Smooth muscle cell (in vitro differentiated cells): ENCODE measurements at regions not wholly inside any gene's neighbourhood (a gene's known extent, or its start where the extent isn't known, plus 50 kb on each side); places are given as distances from the start of the nearest gene placed in this dataset.
"Not testable (repeated sequence)": the region's sequence is repeated elsewhere in the genome, so short reads cannot be mapped to it uniquely, and the experiment has no call there.

Experiments used
- DNase-seq: peaks from one replicate; lab custom pipeline; 2025; ENCODE audit not compliant: unreplicated experiment; lab: John Stamatoyannopoulos, UW
- H2AFZ ChIP-seq: fragments of 200-600 bp; sonication (generic); 2 replicates; pipeline ENCODE4 v1.6.0; 2016; ENCODE audit warnings: antibody characterized with exemption, low read depth, mild to moderate bottlenecking
- H3F3A ChIP-seq: fragments of 200-600 bp; sonication (generic); 2 replicates; pipeline ENCODE4 v1.6.0; 2017; ENCODE audit warnings: antibody characterized with exemption, low read depth
- H3K27ac ChIP-seq: fragments of 200-600 bp; sonication (generic); 2 replicates; pipeline ENCODE4 v1.5.1; 2016; ENCODE audit warnings: low read depth, mild to moderate bottlenecking
- H3K27me3 ChIP-seq: fragments of 200-600 bp; sonication (generic); 2 replicates; pipeline ENCODE4 v1.6.1; 2016; ENCODE audit warnings: low read depth, mild to moderate bottlenecking
- H3K36me3 ChIP-seq: fragments of 200-600 bp; sonication (generic); 2 replicates; pipeline ENCODE4 v1.5.1; 2016; ENCODE audit warnings: low read depth
- H3K4me1 ChIP-seq: fragments of 200-600 bp; sonication (generic); 2 replicates; pipeline ENCODE4 v1.5.1; 2016; ENCODE audit warnings: low read depth
- H3K4me2 ChIP-seq: fragments of 200-600 bp; sonication (generic); 2 replicates; pipeline ENCODE4 v1.6.0; 2016; ENCODE audit warnings: mild to moderate bottlenecking
- H3K4me3 ChIP-seq: fragments of 200-600 bp; sonication (generic); 2 replicates; pipeline ENCODE4 v1.5.1; 2016; ENCODE audit warnings: mild to moderate bottlenecking
- H3K79me2 ChIP-seq: fragments of 200-600 bp; sonication (generic); 2 replicates; pipeline ENCODE4 v1.6.0; 2016; ENCODE audit warnings: low read depth, mild to moderate bottlenecking
- H3K9ac ChIP-seq: fragments of 200-600 bp; sonication (generic); 2 replicates; pipeline ENCODE4 v1.6.0; 2016; ENCODE audit warnings: low read depth
- H3K9me3 ChIP-seq: fragments of 200-600 bp; sonication (generic); replicated peaks from 2 replicates; pipeline ENCODE4 v1.5.1; 2016; ENCODE audit warnings: low read depth
- H4K20me1 ChIP-seq: fragments of 200-600 bp; sonication (generic); 2 replicates; pipeline ENCODE4 v1.6.0; 2016; ENCODE audit warnings: low read depth
- WGBS: methylation state at CpG from one replicate; pipeline ENCODE4 v1.1.7; 2016; ENCODE audit warnings: low lambda C conversion rate; 5-methylcytosine and 5-hydroxymethylcytosine counted together
- TF ChIP-seq, protein P1 (sequence below): fragments of 200-600 bp; sonication (generic); IDR thresholded peaks from 2 replicates; pipeline ENCODE4 v1.5.1; 2017; ENCODE audit warnings: borderline replicate concordance, mild to moderate bottlenecking, antibody characterized with exemption; ENCODE audit not compliant: insufficient read depth, poor library complexity, severe bottlenecking

DNA sequence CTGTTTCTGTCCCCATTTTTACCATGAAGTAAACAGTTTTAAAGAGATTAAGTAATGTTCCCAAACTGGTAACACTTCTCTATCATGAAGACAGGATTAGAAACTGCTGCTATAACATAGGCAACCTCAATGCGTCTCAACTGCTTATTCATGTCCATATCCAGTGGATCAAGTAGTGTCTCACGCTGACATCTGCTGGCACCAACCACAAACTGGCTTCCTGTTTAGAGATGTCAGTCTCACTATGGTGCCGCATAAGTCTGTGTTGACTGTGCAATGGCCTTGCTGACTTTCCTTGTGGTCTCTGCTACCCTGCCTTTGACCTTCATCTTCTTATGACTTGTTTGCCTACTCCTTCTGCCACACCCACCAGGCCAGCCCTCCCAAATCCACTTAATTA, 369.6 kb upstream of the DPP6 start:
- Histone ChIP-seq H3K4me1 (no peaks in the 10 kb centered on the region), H2AFZ (no peak overlapping the region), H3K9me3 (peaks cover 7% of the 10 kb centered on the region), H3K79me2 (no peaks in the 10 kb centered on the region), H4K20me1 (no peaks in the 10 kb centered on the region), H3K4me2 (no peak overlapping the region), H3F3A (no peaks in the 10 kb centered on the region), H3K9ac (no peak overlapping the region), H3K36me3 (no peaks in the 10 kb centered on the region), H3K27ac (no peak overlapping the region), H3K27me3 (no peaks in the 10 kb centered on the region), H3K4me3 (no peak overlapping the region)
- TF ChIP-seq, protein P1, sequence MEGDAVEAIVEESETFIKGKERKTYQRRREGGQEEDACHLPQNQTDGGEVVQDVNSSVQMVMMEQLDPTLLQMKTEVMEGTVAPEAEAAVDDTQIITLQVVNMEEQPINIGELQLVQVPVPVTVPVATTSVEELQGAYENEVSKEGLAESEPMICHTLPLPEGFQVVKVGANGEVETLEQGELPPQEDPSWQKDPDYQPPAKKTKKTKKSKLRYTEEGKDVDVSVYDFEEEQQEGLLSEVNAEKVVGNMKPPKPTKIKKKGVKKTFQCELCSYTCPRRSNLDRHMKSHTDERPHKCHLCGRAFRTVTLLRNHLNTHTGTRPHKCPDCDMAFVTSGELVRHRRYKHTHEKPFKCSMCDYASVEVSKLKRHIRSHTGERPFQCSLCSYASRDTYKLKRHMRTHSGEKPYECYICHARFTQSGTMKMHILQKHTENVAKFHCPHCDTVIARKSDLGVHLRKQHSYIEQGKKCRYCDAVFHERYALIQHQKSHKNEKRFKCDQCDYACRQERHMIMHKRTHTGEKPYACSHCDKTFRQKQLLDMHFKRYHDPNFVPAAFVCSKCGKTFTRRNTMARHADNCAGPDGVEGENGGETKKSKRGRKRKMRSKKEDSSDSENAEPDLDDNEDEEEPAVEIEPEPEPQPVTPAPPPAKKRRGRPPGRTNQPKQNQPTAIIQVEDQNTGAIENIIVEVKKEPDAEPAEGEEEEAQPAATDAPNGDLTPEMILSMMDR: no peak
- no peak for DNase-seq
- WGBS: 71% methylated on average over 3 of the region's 3 CpGs

DNA sequence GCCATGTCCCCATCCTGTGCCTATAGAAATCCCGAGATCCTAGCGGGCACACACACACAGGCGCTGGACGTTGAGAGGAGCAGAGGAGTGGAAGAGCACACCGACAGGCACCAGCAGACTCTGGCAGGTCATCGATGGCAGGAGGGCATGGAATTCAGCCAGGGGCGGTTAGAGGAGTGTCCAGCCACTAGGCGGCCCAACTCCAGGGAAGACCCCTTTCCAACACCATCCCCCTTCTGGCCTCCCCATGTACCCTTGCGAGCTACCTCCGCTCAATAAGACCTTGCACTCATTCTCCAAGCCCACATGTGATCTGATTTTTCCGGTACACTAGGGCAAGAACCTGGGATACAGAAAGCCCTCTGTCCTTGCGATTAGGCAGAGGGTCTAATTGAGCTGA, 356.0 kb upstream of the DPP6 start:
- no peak overlapping the region for H3K4me2 ChIP-seq
- H3K27ac ChIP-seq: no peak overlapping the region
- no peaks in the 10 kb centered on the region for H3F3A ChIP-seq
- TF ChIP-seq, protein P1: no peak
- no peak for DNase-seq
- H2AFZ ChIP-seq: no peak overlapping the region
- no peaks in the 10 kb centered on the region for H3K36me3 ChIP-seq
- H3K4me1 ChIP-seq: no peaks in the 10 kb centered on the region
- no peaks in the 10 kb centered on the region for H4K20me1 ChIP-seq
- H3K79me2 ChIP-seq: no peaks in the 10 kb centered on the region
- no peaks in the 10 kb centered on the region for H3K27me3 ChIP-seq
- H3K9ac ChIP-seq: no peak overlapping the region
- no peak overlapping the region for H3K4me3 ChIP-seq
- no peaks in the 10 kb centered on the region for H3K9me3 ChIP-seq
- WGBS: 75% methylated on average over 12 of the region's 12 CpGs

DNA sequence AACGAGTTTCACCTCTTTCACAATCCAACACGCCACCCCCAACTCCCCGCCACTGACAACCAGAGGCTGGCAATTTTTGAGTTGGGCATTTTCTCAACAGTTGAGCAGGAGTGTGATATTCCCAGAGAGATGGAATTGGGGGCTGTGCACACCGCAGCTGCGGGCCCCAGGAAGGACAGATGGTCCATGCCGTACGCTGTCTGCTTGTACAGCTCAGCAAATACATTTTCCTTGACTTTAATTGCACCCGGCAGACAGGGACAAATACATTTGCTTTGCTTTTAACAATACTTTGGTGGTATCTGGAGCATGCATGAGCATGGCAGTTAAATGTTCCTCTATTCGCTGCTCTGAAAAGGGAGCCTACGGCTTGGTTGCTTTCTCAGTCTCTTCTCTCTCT, 354.2 kb upstream of the DPP6 start:
- no peak overlapping the region for H3K4me2 ChIP-seq

DNA sequence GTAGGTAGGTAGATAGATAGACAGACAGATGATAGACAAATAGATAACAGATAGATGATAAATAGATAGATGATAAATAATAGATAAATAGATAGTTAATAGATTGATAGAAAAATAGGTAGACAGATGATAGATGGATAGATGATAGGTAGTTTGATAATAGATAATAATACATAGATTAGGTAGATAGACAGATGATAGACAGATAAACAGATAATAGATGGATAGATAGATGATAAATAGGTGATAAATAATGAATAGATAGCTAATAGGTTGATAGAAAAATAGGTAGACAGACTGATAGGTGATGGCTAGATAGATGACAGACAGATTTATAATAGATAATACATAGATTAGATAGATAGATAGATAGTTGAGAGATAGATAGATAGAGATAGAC, 350.5 kb upstream of the DPP6 start:
- Histone ChIP-seq H3K9ac (no peak overlapping the region), H3K27me3 (no peaks in the 10 kb centered on the region), H3K36me3 (no peaks in the 10 kb centered on the region), H3K4me1 (no peaks in the 10 kb centered on the region), H3K4me2 (no peak overlapping the region), H3K27ac (no peak overlapping the region), H3F3A (no peaks in the 10 kb centered on the region), H3K79me2 (no peaks in the 10 kb centered on the region), H4K20me1 (no peaks in the 10 kb centered on the region), H2AFZ (no peak overlapping the region), H3K9me3 (no peaks in the 10 kb centered on the region), H3K4me3 (no peak overlapping the region)
- no peak for DNase-seq
- TF ChIP-seq, protein P1: no peak

More for the DNA sequence above, 354.2 kb upstream of the DPP6 start:
- no peak overlapping the region for H3K27ac ChIP-seq
- H3K27me3 ChIP-seq: no peaks in the 10 kb centered on the region
- no peaks in the 10 kb centered on the region for H3K36me3 ChIP-seq
- no peaks in the 10 kb centered on the region for H3K9me3 ChIP-seq
- H3K9ac ChIP-seq: no peak overlapping the region
- H3K79me2 ChIP-seq: no peaks in the 10 kb centered on the region
- H2AFZ ChIP-seq: no peak overlapping the region
- TF ChIP-seq, protein P1: no peak
- no peak overlapping the region for H3K4me3 ChIP-seq
- no peak for DNase-seq
- no peaks in the 10 kb centered on the region for H4K20me1 ChIP-seq
- 90% methylated on average over 10 of the region's 10 CpGs for WGBS
- no peaks in the 10 kb centered on the region for H3K4me1 ChIP-seq
- H3F3A ChIP-seq: no peaks in the 10 kb centered on the region

DNA sequence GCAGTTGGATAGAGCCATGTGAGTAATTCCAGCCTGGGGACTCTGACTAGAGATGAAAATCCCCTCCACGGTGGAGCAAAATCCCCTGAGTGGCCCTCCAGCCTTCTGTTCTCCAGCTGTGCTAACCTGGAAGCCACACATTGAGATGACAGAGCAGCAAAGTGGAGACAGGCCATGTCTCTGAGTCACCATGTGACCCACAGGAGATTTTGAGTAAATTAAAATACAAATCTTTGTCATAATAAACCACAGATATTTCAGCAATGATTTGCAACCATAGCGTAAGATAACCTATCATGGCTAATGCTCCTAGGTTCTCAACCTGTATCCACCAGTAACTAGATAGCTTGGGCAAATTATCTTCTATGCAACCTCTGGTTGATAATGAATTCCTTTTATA, 328.3 kb upstream of the DPP6 start:
- H3K36me3 ChIP-seq, H3K4me3 ChIP-seq, H4K20me1 ChIP-seq, H3K79me2 ChIP-seq, H3K9ac ChIP-seq, H3K27ac ChIP-seq, H3F3A ChIP-seq, H3K27me3 ChIP-seq, H3K9me3 ChIP-seq, H2AFZ ChIP-seq, H3K4me1 ChIP-seq, DNase-seq, H3K4me2 ChIP-seq: not testable (repeated sequence)
- 65% methylated on average over 1 of the region's 2 CpGs for WGBS

DNA sequence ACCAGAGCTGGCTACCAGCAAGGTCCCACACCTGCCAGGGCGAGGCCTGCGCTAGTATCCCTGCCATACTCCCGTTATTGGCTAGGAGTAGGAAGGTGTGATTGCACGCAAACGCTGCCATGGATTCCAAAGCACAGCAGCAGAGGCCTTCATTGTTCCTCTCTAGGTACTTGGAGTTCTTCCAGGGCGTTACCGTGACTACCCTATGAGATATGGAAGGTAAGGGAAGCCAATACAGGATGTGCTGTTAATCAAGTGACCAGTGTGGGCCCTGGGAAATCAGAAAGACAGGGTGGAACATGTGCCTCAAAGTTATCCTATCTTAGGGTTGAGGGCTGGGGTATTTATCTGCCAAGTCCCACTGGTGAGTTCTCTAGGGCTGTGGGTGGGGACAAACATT, 320.7 kb upstream of the DPP6 start:
- not testable (repeated sequence) for H3K79me2 ChIP-seq, H4K20me1 ChIP-seq, H3K4me2 ChIP-seq, H3F3A ChIP-seq, DNase-seq, H3K36me3 ChIP-seq, H3K27ac ChIP-seq, H3K27me3 ChIP-seq, H3K9me3 ChIP-seq, H3K4me3 ChIP-seq, H2AFZ ChIP-seq, H3K4me1 ChIP-seq, H3K9ac ChIP-seq
- WGBS: 75% methylated on average over 7 of the region's 7 CpGs
